ENCODE measurements at regions not wholly inside any gene's neighbourhood (a gene's known extent, or its start where the extent isn't known, plus 50 kb on each side); places are given as distances from the start of the nearest gene placed in this dataset.

- TF ChIP-seq CSDC2 (CRISPR knock-in tag; IDR thresholded peaks at IDR 0.05) (no peak), ISL1 (CRISPR knock-in tag; IDR thresholded peaks at IDR 0.05) (no peak), TCF4 (CRISPR knock-in tag; IDR thresholded peaks at IDR 0.05; ENCODE audit: borderline replicate concordance) (no peak), ZNF70 (CRISPR knock-in tag; IDR thresholded peaks at IDR 0.05) (no peak), ARNTL (CRISPR knock-in tag; IDR thresholded peaks at IDR 0.05; ENCODE audit: borderline replicate concordance, low read depth) (no peak), TSHZ2 (CRISPR knock-in tag; IDR thresholded peaks at IDR 0.05) (no peak), SNAI2 (CRISPR knock-in tag; IDR thresholded peaks at IDR 0.05) (no peak), PPARA (CRISPR knock-in tag; IDR thresholded peaks at IDR 0.05; ENCODE audit: borderline replicate concordance) (no peak), GLIS3 (CRISPR knock-in tag; IDR thresholded peaks at IDR 0.05) (no peak), BACH2 (CRISPR knock-in tag; IDR thresholded peaks at IDR 0.05; ENCODE audit: borderline replicate concordance) (no peak), ZNF8 (CRISPR knock-in tag; IDR thresholded peaks at IDR 0.05) (no peak)
Observed at GRCh38 chr21:39077876-39078275, 105.4 kb downstream of the PSMG1 start.
